ENCODE measurements at regions not wholly inside any gene's neighbourhood (a gene's known extent, or its start where the extent isn't known, plus 50 kb on each side); places are given as distances from the start of the nearest gene placed in this dataset.

DNA sequence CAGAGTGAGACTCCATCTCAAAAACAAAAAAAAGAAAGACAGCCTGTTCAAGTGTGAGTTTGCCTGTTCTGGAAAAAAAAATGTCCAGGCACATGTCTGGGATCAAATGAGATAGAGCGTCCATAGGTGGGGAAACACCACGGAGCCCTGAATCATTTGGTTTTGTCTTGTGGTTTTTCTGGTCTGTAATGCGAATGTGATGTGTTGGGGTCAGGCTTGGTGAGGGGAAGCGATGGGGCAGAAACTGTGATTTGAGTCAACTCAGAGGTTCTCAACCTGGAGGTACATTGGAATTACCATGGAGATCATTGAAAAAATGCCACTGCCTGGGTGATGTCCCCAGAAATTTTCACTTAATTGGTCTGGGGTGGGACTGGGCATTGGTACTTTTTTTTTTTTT, 183.9 kb upstream of the PWP1 start:
- Histone ChIP-seq H3K36me3 (no peaks in the 10 kb centered on the region), H3K4me3 (no peak overlapping the region), H3K9me3 (no peaks in the 10 kb centered on the region), H3K4me1 (no peaks in the 10 kb centered on the region), H3K27me3 (ENCODE audit: low read depth) (no peaks in the 10 kb centered on the region), H3K27ac (no peak overlapping the region)
- DNase-seq (no peak), ATAC-seq (no peak)
- TF ChIP-seq, protein P1, sequence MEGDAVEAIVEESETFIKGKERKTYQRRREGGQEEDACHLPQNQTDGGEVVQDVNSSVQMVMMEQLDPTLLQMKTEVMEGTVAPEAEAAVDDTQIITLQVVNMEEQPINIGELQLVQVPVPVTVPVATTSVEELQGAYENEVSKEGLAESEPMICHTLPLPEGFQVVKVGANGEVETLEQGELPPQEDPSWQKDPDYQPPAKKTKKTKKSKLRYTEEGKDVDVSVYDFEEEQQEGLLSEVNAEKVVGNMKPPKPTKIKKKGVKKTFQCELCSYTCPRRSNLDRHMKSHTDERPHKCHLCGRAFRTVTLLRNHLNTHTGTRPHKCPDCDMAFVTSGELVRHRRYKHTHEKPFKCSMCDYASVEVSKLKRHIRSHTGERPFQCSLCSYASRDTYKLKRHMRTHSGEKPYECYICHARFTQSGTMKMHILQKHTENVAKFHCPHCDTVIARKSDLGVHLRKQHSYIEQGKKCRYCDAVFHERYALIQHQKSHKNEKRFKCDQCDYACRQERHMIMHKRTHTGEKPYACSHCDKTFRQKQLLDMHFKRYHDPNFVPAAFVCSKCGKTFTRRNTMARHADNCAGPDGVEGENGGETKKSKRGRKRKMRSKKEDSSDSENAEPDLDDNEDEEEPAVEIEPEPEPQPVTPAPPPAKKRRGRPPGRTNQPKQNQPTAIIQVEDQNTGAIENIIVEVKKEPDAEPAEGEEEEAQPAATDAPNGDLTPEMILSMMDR (IDR thresholded peaks at IDR 0.05): no peak
- intact Hi-C loops (cut with DNase I): no loop called here

DNA sequence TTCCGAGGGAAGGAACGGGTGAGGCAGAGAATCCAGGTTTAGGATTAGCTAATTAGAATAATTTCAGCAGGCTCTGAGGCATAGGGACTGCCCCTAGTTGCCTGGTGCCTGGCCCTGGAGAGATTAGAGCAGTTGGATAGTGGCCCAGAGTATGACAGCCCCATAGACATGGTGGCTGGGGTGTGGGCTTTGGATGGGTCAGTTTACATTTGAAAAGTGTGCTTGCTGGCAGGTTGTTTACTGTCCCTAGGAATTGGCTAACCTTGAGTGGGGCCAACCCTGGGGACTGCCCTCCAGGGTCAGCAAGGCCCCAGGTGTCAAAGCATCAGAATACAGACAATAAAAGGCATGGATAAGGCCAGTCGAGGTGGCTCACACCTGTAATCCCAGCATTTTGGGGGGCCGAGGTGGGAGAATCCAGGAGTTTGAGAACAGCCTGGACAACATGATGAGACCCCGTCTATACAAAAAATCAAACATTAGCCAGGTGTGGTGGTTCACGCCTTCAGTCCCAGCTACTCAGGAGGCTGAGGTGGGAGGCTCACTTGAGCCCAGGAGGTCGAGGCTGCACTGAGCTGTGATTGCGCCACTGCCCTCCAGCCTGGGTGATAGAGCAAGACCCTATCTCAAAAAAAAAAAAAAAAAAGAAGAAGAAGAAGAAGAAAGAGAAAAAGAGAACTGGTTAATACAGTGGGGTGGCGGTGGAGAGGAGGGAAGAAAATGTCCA, 182.3 kb upstream of the PWP1 start:
- Histone ChIP-seq H3K4me3 (no peak overlapping the region), H3K36me3 (no peaks in the 10 kb centered on the region), H3K27ac (no peak overlapping the region), H3K27me3 (ENCODE audit: low read depth) (no peaks in the 10 kb centered on the region), H3K4me1 (no peaks in the 10 kb centered on the region), H3K9me3 (no peaks in the 10 kb centered on the region)
- intact Hi-C loops (cut with DNase I): no loop called here
- TF ChIP-seq, protein P1 (IDR thresholded peaks at IDR 0.05): no peak
- ATAC-seq (no peak), DNase-seq (no peak)

DNA sequence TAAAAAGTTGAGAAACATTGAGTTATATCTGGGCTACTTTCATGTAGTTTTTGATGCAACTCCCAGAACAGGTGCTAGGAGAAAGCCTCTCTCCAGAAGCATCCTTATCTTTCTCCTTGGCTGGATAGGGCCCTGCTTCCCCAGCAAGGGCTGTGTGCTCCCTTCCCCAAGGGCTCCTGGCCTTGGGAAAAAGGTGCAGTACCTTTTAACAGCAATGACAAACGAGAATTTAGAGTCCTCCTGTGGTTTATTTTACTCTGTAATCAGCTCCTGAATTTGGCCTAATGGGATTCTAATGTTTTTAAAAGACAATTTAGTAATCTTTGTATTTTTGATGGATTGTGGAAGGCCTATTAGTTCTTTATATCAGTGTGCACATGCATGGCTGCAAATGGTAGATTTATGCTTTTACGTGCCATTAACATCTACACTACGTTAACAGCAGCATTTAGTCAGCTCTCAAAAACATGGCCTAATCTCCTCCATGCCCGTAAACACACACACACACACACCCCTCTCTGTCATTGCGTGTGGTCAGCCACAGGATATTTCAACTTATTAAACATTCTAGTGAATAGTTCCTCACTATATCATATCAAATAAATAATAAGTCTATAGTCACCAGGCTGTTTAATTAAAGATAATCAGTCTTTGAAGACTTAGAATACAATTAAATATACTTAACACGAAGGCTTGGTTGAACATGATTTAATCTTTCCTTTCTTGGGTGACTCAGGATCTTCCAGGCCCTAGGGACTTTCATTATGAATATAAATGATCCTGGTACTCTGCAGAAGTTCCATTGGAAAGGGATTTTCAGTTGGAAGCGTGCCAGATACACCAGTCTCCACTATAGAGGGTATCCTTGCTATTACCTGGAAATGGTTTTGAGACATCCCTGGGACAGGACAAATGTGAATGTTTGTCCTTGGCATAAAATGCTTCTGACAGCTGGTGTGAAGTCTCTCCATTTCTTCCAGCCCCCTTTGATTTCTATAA, 181.4 kb upstream of the PWP1 start:
- no peak overlapping the region for H3K4me3 ChIP-seq
- H3K36me3 ChIP-seq: no peaks in the 10 kb centered on the region
- H3K9me3 ChIP-seq: no peaks in the 10 kb centered on the region
- H3K27me3 ChIP-seq (ENCODE audit: low read depth): no peaks in the 10 kb centered on the region
- H3K4me1 ChIP-seq: no peaks in the 10 kb centered on the region
- ATAC-seq (no peak), DNase-seq (no peak)
- TF ChIP-seq, protein P1 (IDR thresholded peaks at IDR 0.05): no peak
- intact Hi-C loops (cut with DNase I): no loop called here
- H3K27ac ChIP-seq: no peak overlapping the region

DNA sequence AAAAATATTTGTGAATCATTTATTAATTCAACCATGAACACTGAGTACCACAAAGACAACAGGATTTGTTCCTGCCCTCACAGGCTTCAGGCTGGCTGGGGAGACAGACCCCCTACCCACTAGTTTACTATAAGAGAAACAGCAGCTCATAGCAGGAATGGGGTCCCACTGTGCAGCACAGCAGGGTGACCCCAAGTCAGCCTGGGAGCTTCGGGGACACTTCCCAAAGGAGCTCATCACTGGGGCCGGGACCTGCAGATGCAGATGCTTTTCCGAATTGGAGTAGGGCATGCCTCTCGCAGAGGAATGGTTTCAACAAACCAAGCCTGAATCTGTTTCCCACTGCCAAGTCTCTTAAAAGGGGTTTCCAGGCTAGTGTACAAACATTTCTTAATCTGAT, 176.2 kb upstream of the PWP1 start:
- Histone ChIP-seq H3K4me1 (no peaks in the 10 kb centered on the region), H3K27me3 (ENCODE audit: low read depth) (no peaks in the 10 kb centered on the region), H3K36me3 (no peaks in the 10 kb centered on the region), H3K27ac (no peak overlapping the region), H3K9me3 (no peaks in the 10 kb centered on the region), H3K4me3 (no peak overlapping the region)
- ATAC-seq: no peak
- intact Hi-C loops (cut with DNase I): no loop called here
- no peak for DNase-seq
- TF ChIP-seq, protein P1 (IDR thresholded peaks at IDR 0.05): no peak

DNA sequence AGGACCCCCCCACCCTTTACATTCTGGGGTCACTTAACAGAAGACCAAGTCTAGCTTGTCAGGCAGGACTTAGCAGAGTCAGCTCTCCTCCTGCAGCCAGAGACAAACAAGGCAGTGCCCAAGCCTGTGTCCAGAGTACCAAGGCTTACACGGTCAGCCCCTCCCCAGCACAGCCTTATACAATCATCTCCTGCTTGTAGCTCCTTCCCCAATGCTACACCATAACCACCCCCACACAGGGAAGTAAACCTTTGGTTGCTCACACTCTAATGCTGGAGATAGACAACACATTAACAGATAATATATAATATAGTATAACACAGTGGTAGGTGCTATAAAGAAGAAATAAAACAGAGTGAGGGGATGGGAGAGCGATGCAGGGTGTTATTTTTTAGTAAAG, 175.4 kb upstream of the PWP1 start:
- no peaks in the 10 kb centered on the region for H3K4me1 ChIP-seq
- H3K27ac ChIP-seq: no peak overlapping the region
- ATAC-seq (no peak), DNase-seq (no peak)
- TF ChIP-seq, protein P1 (IDR thresholded peaks at IDR 0.05): no peak
- no peak overlapping the region for H3K4me3 ChIP-seq
- no peaks in the 10 kb centered on the region for H3K27me3 ChIP-seq (ENCODE audit: low read depth)
- no peaks in the 10 kb centered on the region for H3K36me3 ChIP-seq
- H3K9me3 ChIP-seq: no peaks in the 10 kb centered on the region
- intact Hi-C loops (cut with DNase I): no loop called here
